Stimulated activated CD4-positive, alpha-beta T cell treated with anti-CD3 and anti-CD28 coated beads, Interleukin-15, amount 100 ng/mL, for 24 hours (primary cell): ENCODE measurements at regions not wholly inside any gene's neighbourhood (a gene's known extent, or its start where the extent isn't known, plus 50 kb on each side); places are given as distances from the start of the nearest gene placed in this dataset.

Experiments
- DNase-seq: peaks from one replicate; pipeline ENCODE4 v3.0.0-alpha.2; 2020

- DNase-seq, result no peak
These were observed 405.1 kb upstream of the PTGER4 start for GRCh38 chr5:40274568-40274967.

- DNase-seq, result no peak
These were observed 405.8 kb upstream of the PTGER4 start for GRCh38 chr5:40273936-40274335.

GRCh38 chr5:40271476-40271875 is 408.2 kb upstream of the PTGER4 start:
- no peak for DNase-seq

- no peak for DNase-seq
These were observed 409.4 kb upstream of the PTGER4 start for GRCh38 chr5:40270274-40270845.

- no peak for DNase-seq
These were observed 411.6 kb upstream of the PTGER4 start for GRCh38 chr5:40268088-40268487.

- DNase-seq, result no peak
These were observed 412.8 kb upstream of the PTGER4 start for GRCh38 chr5:40266952-40267351.

GRCh38 chr5:40261984-40262383 is 417.7 kb upstream of the PTGER4 start:
- no peak for DNase-seq

- DNase-seq, result no peak
These were observed 419.4 kb upstream of the PTGER4 start for GRCh38 chr5:40260361-40260760.

- DNase-seq, result no peak
These were observed 421.5 kb upstream of the PTGER4 start for GRCh38 chr5:40258222-40258621.

GRCh38 chr5:40240671-40241070 is 439.0 kb upstream of the PTGER4 start:
- DNase-seq, result no peak

- DNase-seq, result peak; percentile 69
These were observed 439.6 kb upstream of the PTGER4 start for GRCh38 chr5:40240111-40240510.

- no peak for DNase-seq
These were observed 441.5 kb upstream of the PTGER4 start for GRCh38 chr5:40238066-40238745.

GRCh38 chr5:40235471-40236400 is 444.0 kb upstream of the PTGER4 start:
- no peak for DNase-seq

GRCh38 chr5:40233268-40233667 is 446.4 kb upstream of the PTGER4 start:
- DNase-seq, result no peak

- DNase-seq, result no peak
These were observed 451.8 kb upstream of the PTGER4 start for GRCh38 chr5:40227931-40228330.

- DNase-seq, result no peak
These were observed 452.3 kb upstream of the PTGER4 start for GRCh38 chr5:40227366-40227765.

GRCh38 chr5:40226906-40227305 is 452.8 kb upstream of the PTGER4 start:
- no peak for DNase-seq

GRCh38 chr5:40225147-40225546 is 454.6 kb upstream of the PTGER4 start:
- peak; percentile 45 for DNase-seq

GRCh38 chr5:40224421-40224820 is 455.3 kb upstream of the PTGER4 start:
- DNase-seq, result no peak

GRCh38 chr5:40223884-40224402 is 455.8 kb upstream of the PTGER4 start:
- peak; percentile 56 for DNase-seq

- DNase-seq, result no peak
These were observed 457.9 kb upstream of the PTGER4 start for GRCh38 chr5:40221796-40222195.

- DNase-seq, result no peak
These were observed 458.5 kb upstream of the PTGER4 start for GRCh38 chr5:40221255-40221654.

GRCh38 chr5:40220260-40220659 is 459.5 kb upstream of the PTGER4 start:
- DNase-seq, result no peak

- DNase-seq, result no peak
These were observed 462.2 kb upstream of the PTGER4 start for GRCh38 chr5:40217553-40217952.
